ENCODE measurements at regions not wholly inside any gene's neighbourhood (a gene's known extent, or its start where the extent isn't known, plus 50 kb on each side); places are given as distances from the start of the nearest gene placed in this dataset.
"Not testable (repeated sequence)": the region's sequence is repeated elsewhere in the genome, so short reads cannot be mapped to it uniquely, and the experiment has no call there.

DNA sequence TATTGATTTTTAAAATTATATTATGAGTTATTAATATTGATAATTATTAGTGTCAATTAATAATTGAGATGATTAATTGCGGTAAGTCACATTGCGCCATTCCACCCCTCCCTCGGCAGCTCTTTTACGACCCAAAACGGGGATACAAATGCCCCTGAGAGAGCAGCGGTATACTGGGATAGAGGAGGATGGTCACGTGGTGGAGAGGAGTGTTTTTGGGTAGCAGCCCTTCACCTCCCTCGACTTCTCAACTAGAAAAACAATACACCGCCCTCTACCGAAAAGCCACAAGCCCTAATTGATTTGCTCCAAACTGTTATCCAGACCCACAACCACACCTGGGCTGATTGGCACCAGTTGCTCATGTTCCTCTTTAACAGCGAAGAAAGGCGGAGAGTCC lies 71.0 kb downstream of the DAPL1 start:
- in situ Hi-C loops (cut with MboI; ENCODE audit: low sequenced_read_pairs, unreplicated experiment); DNase-seq (ENCODE audit: low spot score): not testable (repeated sequence)

DNA sequence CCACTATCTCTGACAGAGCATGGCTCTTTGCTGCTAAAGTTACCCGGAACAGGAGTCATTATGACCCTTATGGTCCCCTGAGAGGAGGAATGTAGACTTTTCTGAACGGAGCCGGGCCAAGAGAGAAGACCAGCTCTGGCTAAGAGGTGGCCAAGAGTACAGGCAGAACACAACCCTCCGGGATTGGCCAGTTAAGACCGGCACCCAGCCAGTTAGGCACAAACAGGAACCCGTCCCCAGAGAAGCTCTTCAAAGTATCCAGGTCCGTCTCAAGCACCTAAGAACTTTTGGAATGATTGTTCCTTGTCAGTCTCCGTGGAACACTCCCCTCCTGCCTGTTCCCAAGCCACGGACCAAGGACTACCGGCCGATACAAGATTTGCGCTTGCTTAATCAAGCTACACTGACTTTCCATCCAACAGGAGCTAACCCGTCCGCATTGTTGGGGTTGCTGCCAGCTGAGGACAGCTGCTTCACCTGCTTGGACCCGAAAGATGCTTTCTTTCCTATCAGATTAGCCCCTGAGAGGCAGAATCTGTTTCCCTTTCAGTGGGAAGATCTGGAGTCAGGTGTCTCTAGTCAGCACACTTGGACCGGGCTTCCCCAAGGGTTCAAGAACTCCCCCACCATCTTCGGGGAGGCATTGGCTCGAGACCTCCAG lies 72.5 kb downstream of the DAPL1 start:
- DNase-seq (ENCODE audit: low spot score); in situ Hi-C loops (cut with MboI; ENCODE audit: low sequenced_read_pairs, unreplicated experiment): not testable (repeated sequence)

DNA sequence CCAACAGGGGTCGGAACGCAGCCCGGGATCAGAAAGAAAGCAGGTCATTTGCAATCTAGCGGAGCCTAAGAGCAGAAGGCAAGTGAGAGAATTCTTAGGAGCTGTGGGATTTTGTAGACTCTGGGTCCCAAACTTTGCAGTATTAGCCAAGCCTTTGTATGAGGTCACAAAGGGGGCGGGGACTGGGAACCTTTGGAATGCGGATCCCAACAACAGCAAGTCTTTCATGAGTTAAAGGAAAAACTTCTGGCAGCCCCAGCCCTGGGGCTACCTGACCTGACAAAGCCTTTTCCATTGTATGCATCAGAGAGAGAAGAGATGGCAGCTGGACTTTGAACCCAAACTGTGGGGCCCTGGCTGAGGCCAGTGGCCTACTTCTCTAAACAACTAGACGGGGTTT lies 73.3 kb downstream of the DAPL1 start:
- DNase-seq (ENCODE audit: low spot score); in situ Hi-C loops (cut with MboI; ENCODE audit: low sequenced_read_pairs, unreplicated experiment): not testable (repeated sequence)

DNA sequence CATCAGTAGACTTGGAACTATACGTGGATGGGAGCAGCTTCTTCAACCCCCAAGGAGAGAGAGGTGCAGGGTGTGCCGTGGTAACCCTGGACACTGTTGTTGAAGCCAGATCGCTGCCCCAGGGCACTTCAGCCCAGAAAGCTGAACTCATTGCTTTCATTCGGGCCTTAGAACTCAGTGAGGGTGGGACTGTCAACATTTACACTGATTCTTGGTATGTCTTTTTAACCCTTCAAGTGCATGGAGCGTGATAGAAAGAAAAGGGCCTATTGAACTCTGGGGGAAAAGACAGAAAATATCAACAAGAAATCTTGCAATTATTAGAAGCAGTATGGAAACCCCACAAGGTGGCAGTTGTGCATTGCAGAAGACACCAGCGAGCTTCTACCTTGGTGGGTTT lies 74.0 kb downstream of the DAPL1 start:
- DNase-seq (ENCODE audit: low spot score); in situ Hi-C loops (cut with MboI; ENCODE audit: low sequenced_read_pairs, unreplicated experiment): not testable (repeated sequence)

DNA sequence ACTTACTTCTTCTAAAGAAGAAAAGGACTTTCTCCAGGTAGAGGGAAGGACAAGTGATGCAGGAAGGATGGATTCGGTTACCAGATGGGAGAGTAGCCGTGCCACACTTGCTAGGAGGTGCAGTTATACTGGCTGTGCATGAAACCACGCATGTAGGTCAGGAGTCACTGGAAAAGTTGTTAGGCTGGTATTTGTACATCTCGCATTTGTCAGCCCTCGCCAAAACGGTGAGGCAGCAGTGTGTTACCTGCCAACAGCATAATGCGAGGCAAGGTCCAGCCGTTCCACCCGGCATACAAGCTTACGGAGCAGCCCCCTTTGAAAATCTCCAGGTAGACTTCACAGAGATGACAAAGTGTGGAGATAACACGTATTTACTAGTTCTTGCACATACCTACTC lies 74.5 kb downstream of the DAPL1 start:
- DNase-seq (ENCODE audit: low spot score); in situ Hi-C loops (cut with MboI; ENCODE audit: low sequenced_read_pairs, unreplicated experiment): not testable (repeated sequence)

DNA sequence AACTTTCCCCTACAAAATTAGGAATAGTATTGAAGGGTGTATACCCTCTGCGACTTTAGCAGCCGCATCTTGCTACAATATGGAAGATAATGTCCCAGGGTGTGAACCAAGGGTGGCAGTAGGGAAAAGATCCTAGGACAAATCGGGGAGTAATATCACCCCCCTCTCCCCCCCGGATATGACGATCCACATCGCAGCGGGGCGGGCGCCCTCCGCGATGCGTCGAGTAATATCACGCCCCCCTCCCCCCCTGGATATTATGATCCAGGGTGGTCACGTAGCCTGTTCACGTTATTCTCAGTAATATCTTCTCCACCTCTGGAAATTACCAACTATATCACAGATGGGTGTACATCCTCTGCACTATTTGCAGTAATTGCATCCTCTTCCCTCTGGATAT lies 82.9 kb downstream of the DAPL1 start:
- DNase-seq (ENCODE audit: low spot score), result no peak
- TF ChIP-seq, protein P1, sequence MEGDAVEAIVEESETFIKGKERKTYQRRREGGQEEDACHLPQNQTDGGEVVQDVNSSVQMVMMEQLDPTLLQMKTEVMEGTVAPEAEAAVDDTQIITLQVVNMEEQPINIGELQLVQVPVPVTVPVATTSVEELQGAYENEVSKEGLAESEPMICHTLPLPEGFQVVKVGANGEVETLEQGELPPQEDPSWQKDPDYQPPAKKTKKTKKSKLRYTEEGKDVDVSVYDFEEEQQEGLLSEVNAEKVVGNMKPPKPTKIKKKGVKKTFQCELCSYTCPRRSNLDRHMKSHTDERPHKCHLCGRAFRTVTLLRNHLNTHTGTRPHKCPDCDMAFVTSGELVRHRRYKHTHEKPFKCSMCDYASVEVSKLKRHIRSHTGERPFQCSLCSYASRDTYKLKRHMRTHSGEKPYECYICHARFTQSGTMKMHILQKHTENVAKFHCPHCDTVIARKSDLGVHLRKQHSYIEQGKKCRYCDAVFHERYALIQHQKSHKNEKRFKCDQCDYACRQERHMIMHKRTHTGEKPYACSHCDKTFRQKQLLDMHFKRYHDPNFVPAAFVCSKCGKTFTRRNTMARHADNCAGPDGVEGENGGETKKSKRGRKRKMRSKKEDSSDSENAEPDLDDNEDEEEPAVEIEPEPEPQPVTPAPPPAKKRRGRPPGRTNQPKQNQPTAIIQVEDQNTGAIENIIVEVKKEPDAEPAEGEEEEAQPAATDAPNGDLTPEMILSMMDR (IDR thresholded peaks at IDR 0.05; ENCODE audit: borderline replicate concordance, control extremely low read depth, extremely low read depth, insufficient read depth, missing control alignments), result no peak
- in situ Hi-C loops (cut with MboI; ENCODE audit: low sequenced_read_pairs, unreplicated experiment), result no loop called here

- in situ Hi-C loops (cut with MboI; ENCODE audit: low sequenced_read_pairs, unreplicated experiment), result no loop called here
- TF ChIP-seq, protein P1 (IDR thresholded peaks at IDR 0.05; ENCODE audit: borderline replicate concordance, control extremely low read depth, extremely low read depth, insufficient read depth, missing control alignments), result no peak
- no peak for DNase-seq (ENCODE audit: low spot score)
Measured at GRCh38 chr2:158879229-158879903, 84.2 kb downstream of the DAPL1 start.

DNA sequence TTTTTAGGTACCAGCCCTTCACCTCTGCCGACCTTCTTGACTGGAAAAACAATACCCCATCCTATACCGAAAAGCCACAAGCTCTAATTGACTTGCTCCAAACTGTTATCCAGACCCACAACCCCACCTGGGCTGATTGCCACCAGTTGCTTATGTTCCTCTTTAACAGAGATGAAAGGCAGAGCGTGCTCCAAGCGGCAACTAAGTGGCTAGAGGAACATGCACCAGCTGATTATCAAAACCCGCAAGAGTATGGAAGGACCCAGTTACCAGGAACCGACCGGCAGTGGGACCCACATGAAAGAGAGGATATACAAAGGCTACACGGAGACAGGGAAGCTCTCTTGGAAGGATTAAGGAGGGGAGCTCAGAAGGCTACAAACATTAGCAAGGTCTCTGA lies 86.1 kb upstream of the TANC1 start:
- DNase-seq (ENCODE audit: low spot score), result no peak
- TF ChIP-seq, protein P1 (IDR thresholded peaks at IDR 0.05; ENCODE audit: borderline replicate concordance, control extremely low read depth, extremely low read depth, insufficient read depth, missing control alignments), result no peak
- in situ Hi-C loops (cut with MboI; ENCODE audit: low sequenced_read_pairs, unreplicated experiment), result no loop called here

DNA sequence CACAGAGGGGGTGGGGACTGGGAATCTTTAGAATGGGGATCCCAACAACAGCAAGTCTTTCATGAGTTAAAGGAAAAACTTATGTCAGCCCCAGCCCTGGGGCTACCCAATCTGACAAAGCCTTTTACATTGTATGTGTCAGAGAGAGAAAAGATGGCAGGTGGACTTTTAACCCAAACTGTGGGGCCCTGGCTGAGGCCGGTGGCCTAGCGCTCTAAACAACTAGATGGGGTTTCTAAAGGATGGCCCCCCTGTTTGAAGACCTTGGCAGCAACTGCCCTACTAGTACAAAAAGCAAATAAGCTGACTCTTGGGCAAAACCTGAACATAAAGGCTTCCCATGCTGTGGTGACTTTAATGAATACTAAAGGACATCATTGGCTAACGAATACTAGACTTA lies 83.9 kb upstream of the TANC1 start:
- in situ Hi-C loops (cut with MboI; ENCODE audit: low sequenced_read_pairs, unreplicated experiment); DNase-seq (ENCODE audit: low spot score): not testable (repeated sequence)

- in situ Hi-C loops (cut with MboI; ENCODE audit: low sequenced_read_pairs, unreplicated experiment); DNase-seq (ENCODE audit: low spot score): not testable (repeated sequence)
Measured at GRCh38 chr2:158885018-158885678, 83.3 kb upstream of the TANC1 start.

DNA sequence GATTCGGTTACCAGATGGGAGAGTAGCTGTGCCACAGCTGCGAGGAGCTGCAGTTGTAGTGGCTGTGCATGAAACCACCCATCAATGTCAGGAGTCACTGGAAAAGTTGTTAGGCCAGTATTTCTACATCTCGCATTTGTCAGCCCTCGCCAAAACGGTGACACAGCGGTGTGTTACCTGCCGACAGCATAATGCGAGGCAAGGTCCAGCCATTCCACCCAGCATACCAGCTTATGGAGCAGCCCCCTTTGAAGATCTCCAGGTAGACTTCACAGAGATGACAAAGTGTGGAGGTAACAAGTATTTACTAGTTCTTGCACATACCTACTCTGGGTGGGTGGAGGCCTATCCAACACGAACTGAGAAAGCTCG lies 82.8 kb upstream of the TANC1 start:
- in situ Hi-C loops (cut with MboI; ENCODE audit: low sequenced_read_pairs, unreplicated experiment); DNase-seq (ENCODE audit: low spot score): not testable (repeated sequence)
